Cardiac fibroblast (primary cell): ENCODE measurements at regions not wholly inside any gene's neighbourhood (a gene's known extent, or its start where the extent isn't known, plus 50 kb on each side); places are given as distances from the start of the nearest gene placed in this dataset.

Experiments
- DNase-seq, 2 donors: peaks; one replicate each; pipeline versions ENCODE4 v3.0.0 to v3.0.0-alpha.2; 2010; ENCODE audit warnings: low read depth in 2 of 2
- H3K4me3 ChIP-seq, 2 donors: replicated peaks in 1 of 2; 1 replicate in 1 of 2; 2 replicates in 1 of 2; pipeline ENCODE4 v1.5.1; 2011; ENCODE audit warnings: low read depth in 2 of 2, low read length in 2 of 2, mild to moderate bottlenecking in 2 of 2, moderate library complexity in 1 of 2
- TF ChIP-seq, protein P1 (sequence below): IDR thresholded peaks from one replicate; pipeline ENCODE4 v1.5.1; 2011; ENCODE audit warnings: low read depth, mild to moderate bottlenecking, low read length, inconsistent platforms

DNA sequence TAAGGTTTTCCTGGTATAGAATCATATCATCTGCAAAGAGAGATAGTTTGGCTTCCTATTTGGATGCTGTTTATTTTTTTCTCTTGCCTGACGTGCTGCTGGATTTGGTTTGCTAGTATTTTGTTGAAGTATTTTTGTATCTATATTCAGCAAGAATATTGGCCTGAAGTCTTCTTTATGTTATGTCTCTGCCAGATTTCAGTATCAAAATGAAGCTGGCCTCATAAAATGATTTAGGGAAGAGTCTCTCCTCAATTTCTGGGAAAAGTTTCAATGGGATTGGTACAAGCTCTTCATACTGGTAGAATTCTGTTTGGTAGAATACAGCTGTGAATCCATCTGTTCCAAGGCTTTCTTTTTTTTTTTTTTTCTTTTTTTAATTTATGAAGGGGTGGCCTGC is 799.0 kb upstream of the TYRP1 start:
- no peak overlapping the region for H3K4me3 ChIP-seq
- no peak for DNase-seq
- TF ChIP-seq, protein P1, sequence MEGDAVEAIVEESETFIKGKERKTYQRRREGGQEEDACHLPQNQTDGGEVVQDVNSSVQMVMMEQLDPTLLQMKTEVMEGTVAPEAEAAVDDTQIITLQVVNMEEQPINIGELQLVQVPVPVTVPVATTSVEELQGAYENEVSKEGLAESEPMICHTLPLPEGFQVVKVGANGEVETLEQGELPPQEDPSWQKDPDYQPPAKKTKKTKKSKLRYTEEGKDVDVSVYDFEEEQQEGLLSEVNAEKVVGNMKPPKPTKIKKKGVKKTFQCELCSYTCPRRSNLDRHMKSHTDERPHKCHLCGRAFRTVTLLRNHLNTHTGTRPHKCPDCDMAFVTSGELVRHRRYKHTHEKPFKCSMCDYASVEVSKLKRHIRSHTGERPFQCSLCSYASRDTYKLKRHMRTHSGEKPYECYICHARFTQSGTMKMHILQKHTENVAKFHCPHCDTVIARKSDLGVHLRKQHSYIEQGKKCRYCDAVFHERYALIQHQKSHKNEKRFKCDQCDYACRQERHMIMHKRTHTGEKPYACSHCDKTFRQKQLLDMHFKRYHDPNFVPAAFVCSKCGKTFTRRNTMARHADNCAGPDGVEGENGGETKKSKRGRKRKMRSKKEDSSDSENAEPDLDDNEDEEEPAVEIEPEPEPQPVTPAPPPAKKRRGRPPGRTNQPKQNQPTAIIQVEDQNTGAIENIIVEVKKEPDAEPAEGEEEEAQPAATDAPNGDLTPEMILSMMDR: no peak

DNA sequence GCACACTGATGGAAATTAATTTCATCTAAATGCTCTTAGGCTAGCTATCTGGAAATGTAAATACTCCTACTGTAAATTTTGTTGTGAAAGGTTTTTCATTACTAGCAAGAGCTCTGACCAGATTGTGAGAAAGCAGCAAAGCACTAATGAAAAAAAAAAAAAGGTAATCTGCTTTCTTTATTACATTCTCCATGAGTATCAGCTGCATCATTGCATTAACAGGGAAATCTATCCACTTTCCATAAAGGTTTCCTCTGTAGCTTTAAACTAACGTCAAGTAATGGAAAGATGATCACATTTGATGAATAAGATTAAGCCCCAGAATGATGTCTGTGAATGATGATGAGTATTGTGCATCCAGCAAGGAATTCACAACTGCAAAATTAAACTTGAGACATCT is 790.6 kb upstream of the TYRP1 start:
- no peak for DNase-seq
- no peak overlapping the region for H3K4me3 ChIP-seq
- TF ChIP-seq, protein P1: no peak

DNA sequence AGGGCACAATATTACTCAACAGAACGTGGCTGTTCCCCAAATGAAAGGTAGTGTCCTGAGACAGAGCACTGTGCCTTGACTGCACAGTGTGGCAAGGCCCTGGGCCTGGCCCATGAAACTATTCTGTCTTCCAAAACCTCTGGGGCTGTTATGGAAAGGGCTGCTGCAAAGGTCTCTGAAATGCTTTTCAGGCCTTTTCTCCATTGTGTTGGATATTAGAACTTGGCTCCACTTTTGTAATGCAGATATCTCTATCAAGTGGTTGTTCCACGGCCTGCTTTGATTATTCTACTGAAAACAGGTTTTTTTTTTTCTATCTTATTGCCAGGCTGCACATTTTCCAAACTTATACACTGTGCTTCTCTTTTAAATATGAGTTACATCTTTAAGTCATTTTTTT is 777.5 kb upstream of the TYRP1 start:
- H3K4me3 ChIP-seq: no peak overlapping the region
- TF ChIP-seq, protein P1: no peak
- DNase-seq: no peak

DNA sequence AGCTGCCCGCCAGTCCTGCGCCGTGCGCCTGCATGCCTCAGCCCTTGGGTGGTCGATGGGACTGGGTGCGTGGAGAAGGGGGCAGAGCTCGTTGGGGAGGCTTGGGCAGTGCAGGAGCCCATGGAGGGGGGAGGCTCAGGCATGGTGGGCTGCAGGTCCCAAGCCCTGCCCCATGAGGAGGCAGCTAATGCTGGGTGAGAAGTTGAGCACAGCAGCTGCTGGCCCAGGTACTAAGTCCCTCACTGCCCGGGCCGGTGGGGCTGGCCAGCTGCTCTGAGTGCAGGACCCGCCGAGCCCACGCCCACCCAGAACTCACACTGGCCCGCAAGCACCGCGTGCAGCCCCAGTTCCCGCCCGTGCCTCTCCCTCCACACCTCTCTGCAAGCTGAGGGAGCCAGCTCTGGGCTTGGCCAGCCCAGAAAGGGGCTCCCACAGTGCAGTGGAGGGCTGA is 764.3 kb upstream of the TYRP1 start:
- no peak overlapping the region for H3K4me3 ChIP-seq
- no peak for DNase-seq
- TF ChIP-seq, protein P1: no peak

DNA sequence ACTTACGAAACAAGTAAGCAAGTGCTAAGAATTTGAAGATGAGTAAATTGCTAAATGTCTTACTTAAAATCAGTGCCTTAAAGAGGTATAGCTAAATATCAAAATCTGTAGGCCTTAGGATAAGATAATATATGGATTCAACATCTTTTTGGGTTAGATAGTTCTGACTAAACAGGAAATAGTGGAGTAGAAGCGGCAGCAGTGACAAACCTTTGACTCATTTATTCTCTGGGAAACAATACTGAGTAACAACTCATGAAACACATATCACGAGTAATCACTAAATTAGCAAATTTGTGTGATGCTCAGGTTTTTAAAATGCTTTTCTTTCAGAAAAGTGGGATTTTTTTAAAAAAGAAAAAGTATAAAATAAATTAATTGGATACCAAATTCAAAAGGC is 762.1 kb upstream of the TYRP1 start:
- TF ChIP-seq, protein P1: no peak
- DNase-seq: peak in 1 of 2 donors; percentile 39

DNA sequence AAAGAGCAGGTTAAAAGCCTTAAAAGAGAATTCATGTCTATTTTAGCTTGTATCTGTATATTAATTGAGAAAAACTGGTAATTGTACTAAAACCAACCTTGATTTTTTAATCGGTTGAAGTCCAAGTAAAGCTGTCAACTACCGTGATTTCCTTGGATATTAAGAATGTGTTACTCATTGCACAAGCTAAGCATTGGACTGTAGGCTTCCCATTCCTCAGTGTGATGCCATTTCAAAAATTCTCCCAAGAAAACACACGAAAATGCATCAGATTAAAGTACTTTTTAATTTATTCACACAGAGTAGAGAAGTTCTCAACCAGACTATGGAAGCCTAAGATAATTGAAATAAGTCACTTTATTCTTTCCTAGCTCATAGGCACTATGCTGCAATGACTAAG is 761.4 kb upstream of the TYRP1 start:
- no peak overlapping the region for H3K4me3 ChIP-seq
- TF ChIP-seq, protein P1: no peak
- DNase-seq: no peak

More for the DNA sequence above, 762.1 kb upstream of the TYRP1 start:
- no peak overlapping the region for H3K4me3 ChIP-seq

DNA sequence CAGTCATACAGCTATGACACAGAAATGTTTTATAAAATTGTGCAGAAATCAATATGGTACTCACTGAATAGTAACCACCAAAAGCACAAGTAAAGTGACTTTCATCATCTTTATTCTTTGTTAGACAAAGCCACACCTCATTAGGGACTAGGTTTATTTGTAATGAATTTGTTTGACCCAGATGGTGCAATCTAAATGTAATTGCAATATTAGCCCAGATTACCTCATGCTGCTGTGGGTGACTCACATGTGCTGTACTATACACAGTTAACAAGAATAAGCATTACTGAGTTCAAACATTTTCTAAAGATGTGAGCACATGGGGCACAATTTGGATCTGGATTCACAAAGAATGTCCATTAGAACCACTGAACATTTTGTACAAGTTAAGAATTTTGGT is 759.3 kb upstream of the TYRP1 start:
- peak; percentile 36 to 57 for DNase-seq
- TF ChIP-seq, protein P1: no peak
- H3K4me3 ChIP-seq: no peak overlapping the region
